Stomach (tissue), 8 donors: ENCODE measurements at regions not wholly inside any gene's neighbourhood (a gene's known extent, or its start where the extent isn't known, plus 50 kb on each side); places are given as distances from the start of the nearest gene placed in this dataset.
"Not testable (repeated sequence)": the region's sequence is repeated elsewhere in the genome, so short reads cannot be mapped to it uniquely, and the experiment has no call there.

Experiments
- DNase-seq, 2 donors: peaks; one replicate each; pipeline versions ENCODE4 v3.0.0 to v3.0.0-alpha.2; 2013 to 2019
- H3K27ac ChIP-seq, 5 donors: fragments of 200-600 bp in 4 of 5; sonication (generic) in 4 of 5; one replicate each; pipeline ENCODE4 v1.5.1; 2013 to 2019; ENCODE audit warnings: mild to moderate bottlenecking in 1 of 5, moderate library complexity in 1 of 5
- H3K27me3 ChIP-seq, 3 donors: fragments of 200-600 bp; sonication (generic); one replicate each; pipeline ENCODE4 v1.5.1; 2017 to 2019; ENCODE audit warnings: mixed run types in 1 of 3
- H3K36me3 ChIP-seq, 4 donors: fragments of 200-600 bp; sonication (generic); 1 replicate in 3 of 4; 2 replicates in 1 of 4; pipeline ENCODE4 v1.5.1; 2016 to 2019
- H3K4me1 ChIP-seq, 4 donors: fragments of 200-600 bp; sonication (generic); one replicate each; pipeline ENCODE4 v1.5.1; 2016 to 2019
- H3K4me3 ChIP-seq, 4 donors: fragments of 200-600 bp; sonication (generic) in 3 of 4; one replicate each; pipeline ENCODE4 v1.5.1; 2016 to 2019; ENCODE audit warnings: mild to moderate bottlenecking in 1 of 4
- H3K9me3 ChIP-seq, 4 donors: fragments of 200-600 bp; sonication (generic); one replicate each; pipeline ENCODE4 v1.5.1; 2016 to 2019
- CTCF ChIP-seq, 7 experiments: fragments of 450-650 bp in 4 of 7; fragments of 200-600 bp in 3 of 7; sonication (generic) in 3 of 7; IDR thresholded peaks; one replicate each; pipeline ENCODE4 v1.5.1; 2016 to 2019; ENCODE audit warnings: antibody characterized with exemption in 7 of 7, control low read depth in 2 of 7, mild to moderate bottlenecking in 1 of 7
- EP300 ChIP-seq: sonication (generic); formaldehyde crosslinking; IDR thresholded peaks from one replicate; pipeline ENCODE4 v1.6.1; 2017; ENCODE audit warnings: antibody characterized with exemption
- POLR2A ChIP-seq, 4 donors: fragments of 450-650 bp; IDR thresholded peaks; one replicate each; pipeline ENCODE4 v1.6.1; 2016; ENCODE audit warnings: antibody characterized with exemption in 4 of 4, control low read depth in 2 of 4, mild to moderate bottlenecking in 1 of 4, moderate library complexity in 1 of 4
- POLR2AphosphoS5 ChIP-seq, 3 donors: sonication (generic); formaldehyde crosslinking; IDR thresholded peaks; one replicate each; pipeline ENCODE4 v1.6.1; 2016; ENCODE audit warnings: antibody characterized with exemption in 3 of 3
- WGBS, 5 donors: extraction: QIAGEN DNeasy Blood & Tissue Kit in 3 of 5; methylation state at CpG; one replicate each; pipeline versions ENCODE4 v1.1.5 to v1.1.7; 2013 to 2018; 5-methylcytosine and 5-hydroxymethylcytosine counted together
- intact Hi-C: fragments of 100-400 bp; cut with DNase I; formaldehyde crosslinking; loops from one replicate; pipeline ENCODE4 v1.15.1; 2023; ENCODE audit warnings: low total_unique reads
- donor health status: healthy with polysubstance abuse.
- donor health status: Bipolar disorder and iron deficiency.
- donor health status: healthy.

- no peak overlapping the region for H3K4me3 ChIP-seq
- 66 to 73% (median 71%) methylated on average over 2 of the region's 2 CpGs for WGBS, 5 donors
- no peak overlapping the region for H3K27ac ChIP-seq
- H3K36me3 ChIP-seq, result no peaks in the 10 kb centered on the region
- H3K4me1 ChIP-seq, result peaks cover 0 to 2% (median 0%) of the 10 kb centered on the region in 4 donors
- intact Hi-C loops, result no loop called here
- no peak for TF ChIP-seq POLR2AphosphoS5 (IDR thresholded peaks at IDR 0.05)
- no peak for TF ChIP-seq POLR2A (IDR thresholded peaks at IDR 0.05)
- TF ChIP-seq CTCF (IDR thresholded peaks at IDR 0.05), result no peak
- no peak for TF ChIP-seq EP300
- no peaks in the 10 kb centered on the region for H3K27me3 ChIP-seq
- H3K9me3 ChIP-seq, result no peaks in the 10 kb centered on the region
- no peak for DNase-seq
Measured at GRCh38 chr6:137303441-137303840, 84.3 kb upstream of the IFNGR1 start.

- TF ChIP-seq EP300 (no peak), CTCF (IDR thresholded peaks at IDR 0.05) (no peak), POLR2A (IDR thresholded peaks at IDR 0.05) (no peak), POLR2AphosphoS5 (IDR thresholded peaks at IDR 0.05) (no peak)
- Histone ChIP-seq H3K4me3 (no peak overlapping the region), H3K9me3 (no peaks in the 10 kb centered on the region), H3K27me3 (no peaks in the 10 kb centered on the region), H3K27ac (no peak overlapping the region), H3K36me3 (no peaks in the 10 kb centered on the region), H3K4me1 (no peaks in the 10 kb centered on the region)
- WGBS, 5 donors, result 41 to 48% (median 44%) methylated on average over 3 of the region's 3 CpGs
- no peak for DNase-seq
- intact Hi-C loops, result no loop called here
Measured at GRCh38 chr6:137299681-137300080, 80.5 kb upstream of the IFNGR1 start.

- DNase-seq, result no peak
- no peaks in the 10 kb centered on the region for H3K9me3 ChIP-seq
- intact Hi-C loops, result no loop called here
- H3K4me1 ChIP-seq, result no peaks in the 10 kb centered on the region
- WGBS, 5 donors, result 64 to 83% (median 72%) methylated on average over 5 of the region's 5 CpGs
- no peaks in the 10 kb centered on the region for H3K27me3 ChIP-seq
- no peak for TF ChIP-seq CTCF (IDR thresholded peaks at IDR 0.05)
- no peak for TF ChIP-seq EP300
- TF ChIP-seq POLR2AphosphoS5 (IDR thresholded peaks at IDR 0.05), result no peak
- TF ChIP-seq POLR2A (IDR thresholded peaks at IDR 0.05), result no peak
- H3K27ac ChIP-seq, result no peak overlapping the region
- H3K36me3 ChIP-seq, result no peaks in the 10 kb centered on the region
- no peak overlapping the region for H3K4me3 ChIP-seq
Measured at GRCh38 chr6:137297887-137298286, 78.7 kb upstream of the IFNGR1 start.

- DNase-seq, H3K27me3 ChIP-seq, H3K9me3 ChIP-seq, intact Hi-C loops, H3K4me3 ChIP-seq, H3K27ac ChIP-seq, H3K36me3 ChIP-seq: not testable (repeated sequence)
- 80 to 90% (median 84%) methylated on average over 3 of the region's 3 CpGs for WGBS, 5 donors
- peaks cover 0 to 16% (median 0%) of the 10 kb centered on the region in 4 donors for H3K4me1 ChIP-seq
Measured at GRCh38 chr6:137292326-137292725, 73.1 kb upstream of the IFNGR1 start.

GRCh38 chr6:137291441-137291840 lies 72.3 kb upstream of the IFNGR1 start:
- intact Hi-C loops, result no loop called here
- TF ChIP-seq POLR2AphosphoS5 (IDR thresholded peaks at IDR 0.05) (no peak), CTCF (IDR thresholded peaks at IDR 0.05) (no peak), EP300 (no peak), POLR2A (IDR thresholded peaks at IDR 0.05) (no peak)
- H3K9me3 ChIP-seq, result no peaks in the 10 kb centered on the region
- H3K27me3 ChIP-seq, result no peaks in the 10 kb centered on the region
- peaks cover 0 to 16% (median 0%) of the 10 kb centered on the region in 4 donors for H3K4me1 ChIP-seq
- no peak overlapping the region for H3K4me3 ChIP-seq
- WGBS, 5 donors, result 28 to 55% (median 36%) methylated on average over 3 of the region's 3 CpGs
- DNase-seq, result peak in 1 of 2 donors; percentile 61
- H3K36me3 ChIP-seq, result no peaks in the 10 kb centered on the region
- H3K27ac ChIP-seq, result no peak overlapping the region
